GM21423 (cell line): ENCODE measurements at regions not wholly inside any gene's neighbourhood (a gene's known extent, or its start where the extent isn't known, plus 50 kb on each side); places are given as distances from the start of the nearest gene placed in this dataset.

Experiments used
- ATAC-seq: cut with Tn5 transposase; IDR thresholded peaks from one replicate; pipeline ENCODE4 v1.9.1; 2021; ENCODE audit warnings: mild to moderate bottlenecking, moderate library complexity; ENCODE audit not compliant: unreplicated experiment

- no peak for ATAC-seq
Measured at GRCh38 chr11:79918846-79919245, 478.0 kb upstream of the TENM4 start.

- ATAC-seq: no peak
Measured at GRCh38 chr11:79906164-79906563, 465.3 kb upstream of the TENM4 start.

- ATAC-seq: no peak
Measured at GRCh38 chr11:79902493-79902892, 461.7 kb upstream of the TENM4 start.

GRCh38 chr11:79897896-79898295 lies 457.1 kb upstream of the TENM4 start:
- ATAC-seq: no peak

- no peak for ATAC-seq
Measured at GRCh38 chr11:79896258-79896657, 455.4 kb upstream of the TENM4 start.

GRCh38 chr11:79894111-79894510 lies 453.3 kb upstream of the TENM4 start:
- ATAC-seq: no peak

- ATAC-seq: no peak
Measured at GRCh38 chr11:79890272-79890671, 449.4 kb upstream of the TENM4 start.

GRCh38 chr11:79864882-79865281 lies 424.1 kb upstream of the TENM4 start:
- ATAC-seq: no peak

GRCh38 chr11:79860336-79860735 lies 419.5 kb upstream of the TENM4 start:
- ATAC-seq: no peak

- ATAC-seq: no peak
Measured at GRCh38 chr11:79857377-79858214, 416.8 kb upstream of the TENM4 start.

- no peak for ATAC-seq
Measured at GRCh38 chr11:79852176-79852575, 411.3 kb upstream of the TENM4 start.

GRCh38 chr11:79845002-79845709 lies 404.3 kb upstream of the TENM4 start:
- no peak for ATAC-seq

- no peak for ATAC-seq
Measured at GRCh38 chr11:79834015-79834414, 393.2 kb upstream of the TENM4 start.

GRCh38 chr11:79830446-79830845 lies 389.6 kb upstream of the TENM4 start:
- no peak for ATAC-seq

- no peak for ATAC-seq
Measured at GRCh38 chr11:79829891-79830290, 389.1 kb upstream of the TENM4 start.

GRCh38 chr11:79822766-79823165 lies 381.9 kb upstream of the TENM4 start:
- ATAC-seq: no peak

GRCh38 chr11:79813551-79813950 lies 372.7 kb upstream of the TENM4 start:
- ATAC-seq: no peak

GRCh38 chr11:79809487-79809886 lies 368.7 kb upstream of the TENM4 start:
- ATAC-seq: no peak

- no peak for ATAC-seq
Measured at GRCh38 chr11:79807506-79807905, 366.7 kb upstream of the TENM4 start.

GRCh38 chr11:79796704-79797103 lies 355.9 kb upstream of the TENM4 start:
- no peak for ATAC-seq

GRCh38 chr11:79794484-79795393 lies 353.9 kb upstream of the TENM4 start:
- no peak for ATAC-seq
